ENCODE measurements at regions not wholly inside any gene's neighbourhood (a gene's known extent, or its start where the extent isn't known, plus 50 kb on each side); places are given as distances from the start of the nearest gene placed in this dataset.

- TF ChIP-seq FOXP2 (optimal IDR thresholded peaks at IDR 0.05; ENCODE audit: borderline replicate concordance, extremely low read depth, extremely low read length, insufficient read depth) (no peak), POLR2AphosphoS5 (IDR thresholded peaks at IDR 0.05; ENCODE audit: low read depth, low read length) (no peak), SIN3A (IDR thresholded peaks at IDR 0.05; ENCODE audit: borderline replicate concordance, insufficient read depth, low read length) (no peak), TAF1 (IDR thresholded peaks at IDR 0.05; ENCODE audit: borderline replicate concordance, insufficient read depth, low read length) (no peak), REST (IDR thresholded peaks at IDR 0.05; ENCODE audit: insufficient read depth in 1 of 2, low read depth in 2 of 2, low read length in 2 of 2) (no peak)
These were observed 335.0 kb upstream of the CTNNB1 start for GRCh38 chr3:40864146-40864782.

DNA sequence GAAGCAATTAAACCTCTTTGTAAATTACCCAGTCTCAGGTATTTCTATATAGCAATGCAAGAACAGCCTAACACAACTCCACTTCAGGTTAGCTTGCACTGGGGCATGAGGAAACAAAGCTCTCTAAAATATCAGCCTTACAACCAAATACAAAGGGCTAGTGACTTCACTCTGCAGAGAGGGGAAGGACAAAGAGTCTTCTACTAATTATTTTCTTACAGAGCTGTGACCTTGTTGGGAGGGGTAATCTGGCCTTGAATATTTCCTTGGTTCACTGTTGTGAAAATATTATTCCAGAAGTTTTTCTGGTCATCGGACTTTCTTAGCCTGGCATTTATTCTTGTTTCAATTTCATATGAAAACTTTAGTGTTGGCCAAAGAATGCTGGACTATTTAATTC is 334.4 kb upstream of the CTNNB1 start:
- TF ChIP-seq REST (IDR thresholded peaks at IDR 0.05; ENCODE audit: insufficient read depth in 1 of 2, low read depth in 2 of 2, low read length in 2 of 2) (no peak), FOXP2 (optimal IDR thresholded peaks at IDR 0.05; ENCODE audit: borderline replicate concordance, extremely low read depth, extremely low read length, insufficient read depth) (no peak), TAF1 (IDR thresholded peaks at IDR 0.05; ENCODE audit: borderline replicate concordance, insufficient read depth, low read length) (no peak), SIN3A (IDR thresholded peaks at IDR 0.05; ENCODE audit: borderline replicate concordance, insufficient read depth, low read length) (no peak), POLR2AphosphoS5 (IDR thresholded peaks at IDR 0.05; ENCODE audit: low read depth, low read length) (no peak)

- no peak for TF ChIP-seq POLR2AphosphoS5 (IDR thresholded peaks at IDR 0.05; ENCODE audit: low read depth, low read length)
- no peak for TF ChIP-seq REST (IDR thresholded peaks at IDR 0.05; ENCODE audit: insufficient read depth in 1 of 2, low read depth in 2 of 2, low read length in 2 of 2)
- TF ChIP-seq TAF1 (IDR thresholded peaks at IDR 0.05; ENCODE audit: borderline replicate concordance, insufficient read depth, low read length), result no peak
- TF ChIP-seq SIN3A (IDR thresholded peaks at IDR 0.05; ENCODE audit: borderline replicate concordance, insufficient read depth, low read length), result no peak
- TF ChIP-seq FOXP2 (optimal IDR thresholded peaks at IDR 0.05; ENCODE audit: borderline replicate concordance, extremely low read depth, extremely low read length, insufficient read depth), result no peak
These were observed 331.5 kb upstream of the CTNNB1 start for GRCh38 chr3:40867797-40868196.

DNA sequence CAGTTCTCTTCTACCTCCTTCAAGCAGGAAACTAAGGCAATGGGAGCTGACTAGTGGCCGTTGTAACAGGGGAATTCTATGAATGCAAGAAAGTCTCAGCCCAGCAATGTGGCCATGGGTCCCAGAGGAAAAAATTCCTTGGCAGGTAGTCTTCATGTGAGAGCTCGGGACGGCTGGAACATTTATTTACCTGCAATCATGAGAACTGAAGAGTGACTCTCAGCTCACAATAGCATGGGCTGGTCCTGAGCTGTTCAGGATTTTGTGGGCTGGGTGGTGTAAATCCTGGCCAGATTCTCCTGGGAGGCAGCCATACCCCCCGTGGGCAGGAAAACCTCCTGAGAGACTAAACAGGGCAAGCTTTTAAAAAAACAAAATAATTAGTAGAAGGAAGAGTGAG is 330.3 kb upstream of the CTNNB1 start:
- no peak for TF ChIP-seq FOXP2 (optimal IDR thresholded peaks at IDR 0.05; ENCODE audit: borderline replicate concordance, extremely low read depth, extremely low read length, insufficient read depth)

DNA sequence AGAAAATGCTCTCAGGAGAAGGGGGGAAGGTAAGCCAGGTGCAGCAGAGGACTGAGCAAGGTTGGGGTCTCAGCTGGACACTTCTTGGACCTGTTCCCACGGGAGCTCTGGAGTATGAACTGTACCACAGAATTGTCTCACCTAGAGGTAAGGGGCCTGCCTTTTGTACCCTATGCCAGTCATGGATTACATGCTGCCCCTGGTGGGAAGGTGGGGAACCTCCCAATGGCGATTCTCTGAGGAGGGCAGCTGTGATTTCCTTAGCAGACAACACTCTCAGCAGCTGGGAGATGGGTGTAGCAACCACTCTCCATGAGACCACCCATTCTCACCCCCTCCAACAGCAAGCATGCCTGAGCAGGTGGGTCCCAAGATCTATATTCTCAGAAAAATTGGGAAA is 329.4 kb upstream of the CTNNB1 start:
- TF ChIP-seq FOXP2 (optimal IDR thresholded peaks at IDR 0.05; ENCODE audit: borderline replicate concordance, extremely low read depth, extremely low read length, insufficient read depth) (no peak), POLR2AphosphoS5 (IDR thresholded peaks at IDR 0.05; ENCODE audit: low read depth, low read length) (no peak), TAF1 (IDR thresholded peaks at IDR 0.05; ENCODE audit: borderline replicate concordance, insufficient read depth, low read length) (no peak), REST (IDR thresholded peaks at IDR 0.05; ENCODE audit: insufficient read depth in 1 of 2, low read depth in 2 of 2, low read length in 2 of 2) (no peak), SIN3A (IDR thresholded peaks at IDR 0.05; ENCODE audit: borderline replicate concordance, insufficient read depth, low read length) (no peak)

Measured in PFSK-1 (cell line).